Stimulated activated CD4-positive, alpha-beta T cell treated with anti-CD3 and anti-CD28 coated beads, TNF-alpha, amount 100 ng/mL, for 4 hours (primary cell): ENCODE measurements at regions not wholly inside any gene's neighbourhood (a gene's known extent, or its start where the extent isn't known, plus 50 kb on each side); places are given as distances from the start of the nearest gene placed in this dataset.

ENCODE experiments used
- DNase-seq, 3 experiments: peaks; one replicate each; pipeline ENCODE4 v3.0.0-alpha.2; 2020; ENCODE audit warnings: low read depth in 3 of 3

GRCh38 chr15:56868170-56868569 lies 50.3 kb upstream of the TCF12 start:
- no peak for DNase-seq

GRCh38 chr15:56866803-56867202 lies 51.6 kb upstream of the TCF12 start:
- no peak for DNase-seq

GRCh38 chr15:56857828-56858227 lies 60.6 kb upstream of the TCF12 start:
- no peak for DNase-seq

- DNase-seq: no peak
Observed at GRCh38 chr15:56856934-56857333, 61.5 kb upstream of the TCF12 start.

GRCh38 chr15:56844892-56845291 lies 73.6 kb upstream of the TCF12 start:
- DNase-seq: no peak

GRCh38 chr15:56844471-56844870 lies 74.0 kb upstream of the TCF12 start:
- no peak for DNase-seq

GRCh38 chr15:56839641-56840040 lies 78.8 kb upstream of the TCF12 start:
- no peak for DNase-seq

GRCh38 chr15:56839099-56839498 lies 79.3 kb upstream of the TCF12 start:
- DNase-seq: no peak

- no peak for DNase-seq
Observed at GRCh38 chr15:56838085-56838484, 80.4 kb upstream of the TCF12 start.

- no peak for DNase-seq
Observed at GRCh38 chr15:56837273-56837672, 81.2 kb upstream of the TCF12 start.

GRCh38 chr15:56835718-56836171 lies 82.7 kb upstream of the TCF12 start:
- no peak for DNase-seq

- DNase-seq: no peak
Observed at GRCh38 chr15:56832125-56832524, 86.3 kb upstream of the TCF12 start.

- DNase-seq: no peak
Observed at GRCh38 chr15:56831467-56832005, 86.9 kb upstream of the TCF12 start.

GRCh38 chr15:56824175-56824574 lies 90.9 kb upstream of the ZNF280D start:
- DNase-seq: no peak

GRCh38 chr15:56821721-56822425 lies 88.6 kb upstream of the ZNF280D start:
- peak in 1 of 3 experiments; percentile 5 for DNase-seq

- no peak for DNase-seq
Observed at GRCh38 chr15:56820333-56820732, 87.0 kb upstream of the ZNF280D start.

GRCh38 chr15:56817321-56818080 lies 84.2 kb upstream of the ZNF280D start:
- DNase-seq: no peak

- no peak for DNase-seq
Observed at GRCh38 chr15:56816781-56817180, 83.5 kb upstream of the ZNF280D start.

- no peak for DNase-seq
Observed at GRCh38 chr15:56815247-56815646, 81.9 kb upstream of the ZNF280D start.

GRCh38 chr15:56814429-56814828 lies 81.1 kb upstream of the ZNF280D start:
- DNase-seq: no peak

- DNase-seq: no peak
Observed at GRCh38 chr15:56813995-56814394, 80.7 kb upstream of the ZNF280D start.

GRCh38 chr15:56812961-56813360 lies 79.7 kb upstream of the ZNF280D start:
- no peak for DNase-seq

- DNase-seq: no peak
Observed at GRCh38 chr15:56812221-56812620, 78.9 kb upstream of the ZNF280D start.
